Left cardiac atrium (tissue), 4 donors: ENCODE measurements at regions not wholly inside any gene's neighbourhood (a gene's known extent, or its start where the extent isn't known, plus 50 kb on each side); places are given as distances from the start of the nearest gene placed in this dataset.
"Not testable (repeated sequence)": the region's sequence is repeated elsewhere in the genome, so short reads cannot be mapped to it uniquely, and the experiment has no call there.

ENCODE experiments used
- ATAC-seq, 2 donors: fragments of 200-7000 bp; cut with Tn5 transposase; one replicate each; pipeline ENCODE4 v1.9.1; 2020; ENCODE audit warnings: mild to moderate bottlenecking in 2 of 2, moderate library complexity in 2 of 2
- DNase-seq: peaks from one replicate; pipeline ENCODE4 v3.0.0-alpha.2; 2020
- intact Hi-C, 2 donors: fragments of 100-400 bp; cut with DNase I; formaldehyde crosslinking; loops; one replicate each; pipeline versions ENCODE4 v1.14.1 to v1.15.1; 2022 to 2023
- donor health status: DM: no; HTN: yes; CAD: no.
- donor health status: DM: no; HTN: yes; CAD: no; lungs with severe emphysema.
- donor health status: DM: yes; HTN: yes; CAD: no.
- donor health status: Dilated cardiomyopathy.

DNA sequence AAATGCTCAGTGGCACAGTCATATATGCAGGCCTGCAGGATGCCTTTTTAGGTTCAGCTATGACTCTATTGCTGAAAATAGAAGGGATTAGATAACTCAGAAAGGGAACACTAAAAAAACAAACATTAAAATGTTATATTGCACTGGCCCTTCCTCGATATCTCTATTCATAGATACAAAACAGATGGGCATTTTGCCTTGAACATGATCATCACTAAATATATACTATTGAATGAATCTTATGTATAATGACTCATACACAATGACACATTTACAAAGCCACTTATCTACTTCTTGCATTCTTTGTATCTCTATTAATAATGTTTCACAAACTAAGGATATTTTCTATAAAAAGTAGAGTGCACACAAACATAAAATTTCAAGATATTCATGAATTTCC lies 2352.8 kb upstream of the RAG2 start:
- intact Hi-C loops, result no loop called here
- no peak for DNase-seq
- no peak for ATAC-seq

DNA sequence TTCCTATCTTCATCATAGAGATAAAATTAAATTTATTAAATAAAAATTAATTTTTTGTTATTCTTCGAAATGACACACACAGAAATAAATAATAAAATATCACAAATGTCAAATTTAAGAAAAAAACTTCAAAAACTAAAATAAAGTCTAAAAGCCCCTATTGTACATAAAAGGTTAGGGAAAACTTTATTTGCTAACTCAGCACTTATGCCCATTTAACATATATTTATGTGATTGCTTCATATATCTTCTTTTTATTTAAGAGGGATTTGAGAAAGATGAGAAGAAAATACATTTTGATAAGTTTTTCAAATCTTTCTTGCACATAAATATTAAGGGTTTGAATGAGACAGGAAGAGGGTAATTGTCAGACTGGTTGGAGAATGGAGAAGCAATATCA lies 2350.4 kb upstream of the RAG2 start:
- ATAC-seq (no peak), DNase-seq (no peak)
- intact Hi-C loops, result no loop called here

DNA sequence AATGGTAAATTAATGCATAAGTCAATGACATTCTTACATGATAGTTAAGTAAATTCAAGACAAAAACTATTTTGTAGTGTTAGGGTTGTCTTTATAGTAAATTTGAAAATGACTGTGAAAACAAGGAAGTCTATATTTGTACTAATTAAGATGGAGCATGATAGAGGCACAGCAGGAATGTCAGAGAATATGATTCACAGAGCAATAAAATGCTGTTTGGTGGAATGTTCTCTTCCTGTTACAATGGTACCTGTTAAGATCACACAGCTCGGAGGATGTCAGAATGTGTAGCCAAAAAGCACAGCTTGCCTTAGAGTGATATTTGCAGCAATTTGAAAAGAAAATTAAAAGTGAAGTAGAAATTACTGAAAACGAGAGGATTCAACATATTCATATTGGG lies 2339.7 kb upstream of the RAG2 start:
- intact Hi-C loops, result no loop called here
- DNase-seq (no peak), ATAC-seq (no peak)

DNA sequence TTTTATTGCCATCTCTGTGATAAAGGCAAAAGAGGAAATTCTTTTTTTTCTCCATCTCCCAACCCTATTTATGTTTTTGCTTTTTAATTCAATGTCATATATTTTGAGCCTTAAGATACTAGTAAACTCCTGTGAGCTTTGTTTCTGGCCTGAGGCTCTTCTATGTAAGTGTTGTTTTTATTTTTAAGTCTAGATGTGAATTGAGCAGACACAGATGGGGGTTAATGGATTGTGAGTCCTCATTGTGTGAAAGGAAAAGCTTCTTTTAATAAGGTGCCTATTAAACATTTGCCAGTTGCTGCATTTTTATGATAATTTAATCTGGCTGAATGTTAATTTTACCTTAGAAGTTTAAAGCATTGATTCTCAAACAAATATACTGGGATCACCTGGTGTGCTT lies 2337.9 kb upstream of the RAG2 start:
- DNase-seq, result no peak
- intact Hi-C loops, result no loop called here
- ATAC-seq, result no peak

DNA sequence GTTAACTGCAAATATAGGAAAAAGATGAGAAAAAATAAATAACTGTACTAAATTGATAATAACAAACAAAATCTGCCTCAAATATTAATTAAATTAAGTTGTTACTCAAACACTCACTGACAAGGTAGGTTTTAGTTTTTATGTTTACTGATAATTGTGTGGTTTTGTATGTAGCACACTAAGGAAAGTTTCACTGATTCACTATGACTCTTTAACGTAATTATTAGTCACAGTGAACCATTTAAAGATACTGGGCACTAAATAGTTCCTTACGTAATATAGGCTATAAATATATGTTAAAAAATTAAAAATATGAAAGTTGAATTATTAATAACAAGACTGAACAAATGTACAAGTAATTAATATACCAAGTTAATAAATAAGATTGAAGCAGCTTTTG lies 2330.0 kb upstream of the RAG2 start:
- intact Hi-C loops, result no loop called here
- DNase-seq, result no peak
- no peak for ATAC-seq

DNA sequence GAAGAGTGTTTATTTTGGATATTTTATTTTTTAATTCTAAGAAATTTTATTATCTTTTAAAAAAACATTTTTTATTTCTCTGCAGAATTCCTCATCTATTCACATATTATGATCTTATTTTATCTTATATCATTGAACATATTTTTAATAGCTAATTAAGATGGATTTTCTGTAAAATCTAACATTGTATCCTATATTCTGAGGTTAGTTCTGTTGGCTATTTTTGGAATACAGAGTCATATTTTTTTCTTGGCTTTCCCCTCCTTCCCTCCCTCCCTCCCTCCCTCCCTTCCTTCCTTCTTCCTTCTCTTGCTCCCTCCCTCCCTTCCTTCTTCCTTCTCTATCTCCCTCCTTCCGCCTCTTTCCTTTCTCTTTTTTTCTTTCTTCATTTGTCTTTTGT lies 2326.6 kb upstream of the RAG2 start:
- DNase-seq (no peak), ATAC-seq (no peak)
- intact Hi-C loops, result no loop called here

DNA sequence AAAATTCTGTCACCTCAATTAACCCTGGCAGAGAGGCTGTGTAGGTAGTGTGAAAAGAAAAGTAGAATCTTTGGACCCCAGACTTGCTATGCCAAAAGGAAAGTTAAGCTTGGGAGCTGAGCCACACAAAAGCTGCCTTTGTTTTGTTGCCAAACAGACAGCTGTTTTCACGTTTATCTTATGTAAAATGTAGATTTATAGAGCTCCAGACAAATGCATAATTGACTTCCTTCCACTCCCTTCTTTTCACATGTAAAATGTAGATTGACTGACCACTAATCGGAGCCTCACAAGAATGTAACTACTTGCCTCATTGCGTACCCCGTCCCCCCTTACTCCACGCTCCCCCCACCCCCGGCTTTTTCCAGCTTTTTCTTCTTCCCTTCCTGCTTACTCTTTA lies 2302.2 kb upstream of the RAG2 start:
- DNase-seq, result no peak
- intact Hi-C loops, result no loop called here

DNA sequence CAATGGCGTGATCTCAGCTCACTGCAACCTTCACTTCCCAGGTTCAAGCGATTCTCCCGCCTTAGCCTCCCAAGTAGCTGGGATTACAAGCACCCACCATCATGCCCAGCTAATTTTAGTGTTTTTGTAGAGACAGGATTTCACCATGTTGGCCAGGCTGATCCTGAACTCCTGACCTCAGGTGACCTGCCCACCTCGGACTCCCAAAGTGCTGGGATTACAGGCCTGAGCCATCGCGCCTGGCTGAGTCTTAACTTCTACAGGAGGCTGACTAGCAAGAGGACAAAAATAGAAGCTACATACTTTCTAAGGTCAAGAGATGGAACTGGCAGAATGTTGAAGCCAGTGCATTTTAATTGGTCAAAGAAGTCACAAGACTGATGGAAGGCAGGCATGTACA lies 2296.2 kb upstream of the RAG2 start:
- DNase-seq, ATAC-seq, intact Hi-C loops: not testable (repeated sequence)

More for the DNA sequence above, 2302.2 kb upstream of the RAG2 start:
- no peak for ATAC-seq

DNA sequence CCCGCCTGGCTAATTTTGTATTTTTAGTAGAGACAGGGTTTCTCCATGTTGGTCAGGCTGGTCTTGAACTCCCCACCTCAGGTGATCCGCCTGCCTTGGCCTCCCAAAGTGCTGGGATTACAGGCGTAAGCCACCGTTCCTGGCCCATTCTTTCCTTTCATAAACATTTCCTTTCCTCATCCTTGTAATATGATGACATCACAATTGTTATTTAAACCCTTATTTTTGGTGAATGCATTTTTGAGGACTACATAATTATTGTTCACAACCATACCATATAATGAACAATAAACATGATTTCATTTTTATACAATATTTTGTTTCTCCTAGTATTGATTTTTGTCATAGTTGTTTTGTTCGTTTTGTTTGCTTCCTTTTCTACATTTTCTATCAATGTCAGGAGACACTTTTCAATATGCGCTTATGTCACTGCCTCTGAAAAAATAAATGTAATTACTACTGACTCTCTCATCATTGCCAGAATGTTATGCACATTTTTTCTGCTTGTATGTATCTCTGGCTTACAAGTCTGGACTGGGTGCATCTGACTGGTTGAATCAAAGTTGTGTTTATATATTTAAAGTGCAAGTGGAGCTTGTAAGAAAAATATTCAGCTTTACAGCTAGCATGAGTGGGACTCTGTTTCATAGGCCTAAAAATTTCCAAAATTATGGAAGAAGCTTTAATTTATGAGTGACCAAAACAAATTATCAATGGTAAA lies 2286.3 kb upstream of the RAG2 start:
- intact Hi-C loops, result no loop called here
- ATAC-seq, result no peak
- no peak for DNase-seq

DNA sequence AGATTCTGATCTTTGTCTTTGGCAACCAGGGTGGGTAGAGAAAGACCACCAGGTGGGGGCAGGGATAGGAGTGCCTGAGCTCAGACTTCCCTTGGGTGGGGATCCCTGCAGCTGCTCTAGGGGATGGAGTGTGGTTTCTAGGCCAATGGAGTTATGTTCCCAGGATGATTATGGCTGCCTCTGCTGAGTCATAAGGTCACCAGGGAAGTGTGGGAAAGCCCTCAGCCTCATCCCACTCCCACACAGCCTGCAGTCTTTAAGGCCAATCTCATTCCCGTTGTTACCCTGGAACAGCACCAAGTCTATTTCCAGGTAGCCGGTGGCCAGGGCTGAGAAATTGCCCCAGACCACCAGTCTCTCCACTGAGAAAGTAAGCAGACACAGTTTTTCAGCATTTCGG lies 2269.3 kb upstream of the RAG2 start:
- intact Hi-C loops, result no loop called here
- DNase-seq (no peak), ATAC-seq (no peak)

DNA sequence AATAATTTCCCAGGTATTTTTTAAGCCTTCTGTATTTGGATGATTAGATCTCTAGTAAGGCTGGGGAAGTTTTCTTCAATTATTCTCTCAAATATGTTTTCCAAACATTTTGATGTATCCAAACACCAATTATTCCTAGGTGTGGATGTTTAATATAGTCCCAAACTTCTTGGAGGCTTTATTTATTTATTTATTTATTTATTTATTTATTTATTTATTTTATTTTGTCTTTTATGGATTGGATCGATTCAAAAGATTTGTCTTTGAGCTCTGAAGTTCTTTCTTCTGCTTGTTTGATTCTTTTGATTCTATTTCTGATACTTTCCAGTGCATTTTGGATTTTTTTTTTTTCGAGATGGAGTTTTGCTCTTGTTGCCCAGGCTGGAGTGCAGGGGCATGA lies 2267.9 kb upstream of the RAG2 start:
- intact Hi-C loops, result no loop called here
- ATAC-seq, result no peak
- DNase-seq, result no peak

DNA sequence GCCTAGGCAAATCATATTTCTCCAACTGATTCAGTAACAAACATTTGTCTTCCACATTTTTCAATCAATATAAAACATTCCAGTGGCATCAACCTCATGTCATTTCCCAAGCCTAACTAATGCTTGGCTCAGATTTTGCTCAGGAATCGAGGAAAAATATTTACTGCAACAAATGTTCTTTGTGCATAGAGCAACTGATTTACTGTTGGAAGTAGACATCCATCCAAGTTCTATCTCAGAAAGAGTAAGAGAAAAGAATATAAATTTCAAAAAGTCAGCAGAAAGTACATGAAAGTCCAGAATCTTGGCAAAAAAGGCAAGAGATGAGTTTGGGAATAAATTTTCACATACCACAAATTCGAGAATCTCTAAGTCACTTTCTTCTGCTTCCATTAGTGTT lies 2245.0 kb upstream of the RAG2 start:
- DNase-seq (no peak), ATAC-seq (no peak)
- intact Hi-C loops, result no loop called here

DNA sequence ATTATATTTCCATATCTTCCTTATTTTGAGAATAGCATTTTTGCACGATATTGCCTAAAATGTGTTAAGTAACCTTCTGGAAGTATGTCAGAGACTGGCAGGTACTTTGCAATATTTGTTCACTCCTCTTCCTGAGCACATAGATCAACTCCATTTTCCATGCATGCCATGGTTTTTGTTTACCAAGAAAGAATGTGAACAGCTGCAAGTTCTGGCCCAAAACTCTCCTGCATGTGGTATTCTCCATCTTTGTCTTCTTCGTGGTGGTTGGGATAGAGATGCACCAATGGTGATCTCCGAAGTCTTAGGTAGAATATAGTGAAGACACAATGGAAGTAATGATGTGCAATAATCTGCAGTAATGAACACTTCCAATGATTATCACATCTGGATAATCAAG lies 2241.0 kb upstream of the RAG2 start:
- DNase-seq (no peak), ATAC-seq (no peak)
- intact Hi-C loops, result no loop called here

DNA sequence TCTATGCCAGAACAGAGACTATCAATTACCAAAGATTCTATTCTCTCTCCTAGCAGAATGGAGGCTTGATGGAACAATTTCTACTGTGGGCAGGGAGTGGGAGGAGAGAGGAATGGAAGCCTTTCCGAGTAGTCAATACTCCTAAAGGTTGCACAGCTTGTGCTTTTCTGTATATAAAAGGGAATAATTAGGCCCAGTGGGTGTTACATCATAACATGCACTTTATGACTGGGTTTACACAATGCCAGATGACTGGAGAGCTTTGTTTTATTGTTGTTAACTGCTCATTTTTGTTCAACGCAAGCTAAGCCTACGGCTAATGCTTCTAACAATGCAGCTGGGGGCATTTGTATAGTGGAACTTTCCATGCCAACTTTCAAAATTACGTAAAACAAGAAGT lies 2237.9 kb upstream of the RAG2 start:
- ATAC-seq, result no peak
- no peak for DNase-seq
- intact Hi-C loops, result no loop called here

DNA sequence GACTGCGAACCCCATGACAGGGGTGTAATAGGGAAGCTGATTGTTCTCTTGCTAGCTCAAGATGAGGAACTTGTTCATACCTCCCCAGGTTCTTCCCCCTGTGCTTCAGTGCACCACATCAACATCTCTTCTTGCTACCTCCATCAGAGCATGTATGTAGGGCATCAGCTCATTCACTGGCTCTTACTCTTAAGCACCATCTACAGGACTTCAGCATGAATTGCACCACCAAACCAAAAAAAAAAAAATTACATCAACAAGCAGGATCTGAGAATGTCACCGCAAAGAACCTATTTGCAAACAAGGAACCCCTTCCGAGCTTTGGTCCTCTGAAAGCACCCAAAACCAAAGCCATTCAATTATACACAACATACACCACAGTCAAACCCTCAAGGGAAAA lies 2226.5 kb upstream of the RAG2 start:
- ATAC-seq, result no peak
- no peak for DNase-seq
- intact Hi-C loops, result no loop called here

DNA sequence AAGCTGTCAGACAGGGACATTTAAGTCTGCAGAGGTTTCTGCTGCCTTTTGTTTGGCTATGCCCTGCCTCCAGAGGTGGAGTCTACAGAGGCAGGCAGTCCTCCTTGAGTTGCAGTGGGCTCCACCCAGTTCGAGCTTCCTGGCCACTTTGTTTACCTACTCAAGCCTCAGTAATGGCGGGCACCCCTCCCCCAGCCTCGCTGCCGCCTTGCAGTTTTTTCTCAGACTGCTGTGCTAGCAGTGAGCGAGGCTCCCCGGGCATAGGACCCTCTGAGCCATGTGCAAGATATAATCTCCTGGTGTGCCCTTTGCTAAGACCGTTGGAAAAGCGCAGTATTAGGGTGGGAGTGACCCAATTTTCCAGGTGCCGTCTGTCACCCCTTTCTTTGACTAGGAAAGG lies 2223.8 kb upstream of the RAG2 start:
- intact Hi-C loops, ATAC-seq, DNase-seq: not testable (repeated sequence)

DNA sequence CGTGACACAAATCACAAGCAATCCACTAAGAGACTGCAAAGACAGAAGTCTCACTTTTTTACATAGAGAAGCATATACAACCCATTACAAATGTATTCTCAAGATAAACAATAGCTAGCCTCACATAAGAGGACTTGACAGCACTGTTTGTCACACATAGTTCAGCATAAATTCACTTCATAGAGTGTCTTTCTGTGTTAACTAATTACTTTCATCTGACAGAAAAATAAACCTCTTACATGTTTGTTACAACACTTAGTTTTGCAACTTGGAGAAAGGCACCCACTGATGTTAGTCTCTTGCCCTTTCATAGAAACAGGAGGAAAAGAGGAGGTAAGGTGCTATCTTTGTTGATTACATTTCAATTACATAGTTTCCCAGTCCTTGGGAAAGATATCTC lies 2221.9 kb upstream of the RAG2 start:
- ATAC-seq (no peak), DNase-seq (no peak)
- intact Hi-C loops, result no loop called here

DNA sequence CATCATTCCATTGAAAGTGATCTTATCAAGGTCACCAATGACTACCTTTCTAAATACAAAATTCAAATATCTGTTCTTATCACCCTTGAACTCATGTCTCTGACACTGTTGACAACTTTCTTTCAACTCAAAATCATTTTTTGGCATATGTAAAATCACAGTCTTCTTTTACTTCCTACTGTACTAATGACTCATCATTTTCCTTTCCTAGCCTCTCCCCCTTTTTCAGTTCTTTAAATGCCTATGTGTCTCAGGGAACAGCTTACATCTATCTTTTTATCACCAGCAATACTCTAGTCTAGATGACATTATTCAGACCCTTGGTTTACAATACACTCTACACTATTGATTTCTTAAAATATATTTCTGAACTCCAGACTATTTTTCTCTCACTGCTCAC lies 2220.7 kb upstream of the RAG2 start:
- no peak for DNase-seq
- intact Hi-C loops, result no loop called here

DNA sequence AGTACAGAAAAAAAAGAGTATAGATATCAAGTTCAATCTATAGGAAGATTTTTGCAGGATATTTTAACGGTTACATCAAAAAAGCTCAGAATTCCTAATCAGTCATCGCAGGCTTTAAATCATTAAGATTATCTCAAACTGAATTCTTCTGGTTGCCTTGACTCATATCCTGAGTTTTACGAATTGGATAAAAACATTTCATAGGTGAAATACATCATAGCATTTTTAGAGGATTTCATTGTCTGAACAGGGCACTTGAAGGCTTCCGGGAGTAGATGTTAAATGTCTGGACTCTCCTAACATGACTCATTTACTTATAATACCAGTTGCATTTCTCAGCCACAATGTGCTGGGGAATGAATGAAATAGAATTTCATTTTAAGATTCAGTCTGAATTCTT lies 2216.6 kb upstream of the RAG2 start:
- intact Hi-C loops, result no loop called here
- no peak for ATAC-seq

More for the DNA sequence above, 2220.7 kb upstream of the RAG2 start:
- ATAC-seq, result no peak

DNA sequence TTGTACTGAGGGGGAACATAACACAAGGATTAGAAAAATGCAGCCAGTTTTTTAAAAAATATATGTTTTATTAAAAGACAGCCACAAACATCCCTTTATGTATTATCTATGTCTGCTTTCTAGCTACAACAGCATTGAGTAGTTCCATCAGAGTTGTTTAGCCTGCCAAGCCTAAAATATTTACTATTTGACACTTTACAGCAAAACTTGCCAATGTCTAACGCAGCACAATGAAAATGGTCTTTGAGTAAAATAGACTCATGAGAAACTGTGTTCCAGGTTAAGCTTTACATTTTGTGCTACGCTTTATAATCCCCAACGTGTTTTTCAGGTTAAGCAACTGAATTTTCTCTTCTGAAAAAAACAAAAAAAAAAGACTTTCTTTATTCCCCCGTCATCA lies 2211.5 kb upstream of the RAG2 start:
- DNase-seq (no peak), ATAC-seq (no peak)
- intact Hi-C loops, result no loop called here

More for the DNA sequence above, 2216.6 kb upstream of the RAG2 start:
- DNase-seq, result no peak

DNA sequence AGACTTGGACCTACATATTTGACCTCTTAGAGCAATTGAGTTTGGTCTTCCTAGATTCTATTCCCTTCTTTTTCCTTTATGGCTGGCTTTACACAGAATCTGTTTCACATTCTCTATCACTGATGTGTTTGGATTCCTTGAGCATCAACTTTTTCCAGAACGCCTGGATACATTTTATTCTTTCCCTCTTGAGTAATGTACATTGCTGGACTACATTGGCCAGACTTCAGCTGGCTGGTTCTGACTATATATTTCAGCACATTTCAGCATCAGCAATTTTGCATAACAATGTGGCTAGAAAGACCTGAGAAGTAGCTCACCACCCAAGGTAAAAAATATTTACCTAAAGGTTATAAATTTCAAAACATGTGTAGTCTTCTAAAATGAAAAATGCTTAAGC lies 2198.2 kb upstream of the RAG2 start:
- DNase-seq (no peak), ATAC-seq (no peak)
- intact Hi-C loops, result loop anchor here in 1 of 2 donors (10.0 kb wide), 1 partner anchor 851 kb away; no protein-coding TSS in a partner anchor

DNA sequence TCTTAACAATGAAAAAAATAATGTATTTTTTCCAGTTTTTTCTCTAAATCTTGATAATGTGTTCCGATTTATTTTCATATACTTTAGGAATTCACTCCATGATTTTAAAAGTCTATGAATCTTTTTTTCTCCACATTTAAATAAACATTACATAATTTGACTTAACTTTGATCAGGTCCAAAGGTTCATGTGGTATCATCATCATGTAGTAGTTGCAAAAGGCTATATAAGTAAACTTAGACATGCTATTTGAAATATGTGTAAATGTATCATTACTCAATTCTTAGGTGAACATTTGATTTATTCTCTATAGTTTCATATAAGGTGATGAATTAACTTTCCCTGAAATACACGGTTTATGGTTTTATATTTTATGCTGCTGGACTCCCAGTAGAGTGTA lies 2197.0 kb upstream of the RAG2 start:
- intact Hi-C loops, result loop anchor here in 1 of 2 donors (10.0 kb wide), 1 partner anchor 850 kb away; no protein-coding TSS in a partner anchor
- DNase-seq (no peak), ATAC-seq (no peak)
